ENCODE measurements at regions not wholly inside any gene's neighbourhood (a gene's known extent, or its start where the extent isn't known, plus 50 kb on each side); places are given as distances from the start of the nearest gene placed in this dataset.

- TF ChIP-seq CTCF (IDR thresholded peaks at IDR 0.05 in 4 of 5, conservative IDR thresholded peaks at IDR 0.05 in 1 of 5) (no peak), POLR2A (IDR thresholded peaks at IDR 0.05) (no peak)
These were observed 217.4 kb upstream of the DIO2 start for GRCh38 chr14:80428671-80429070.
